GM10248 (cell line): ENCODE measurements at regions not wholly inside any gene's neighbourhood (a gene's known extent, or its start where the extent isn't known, plus 50 kb on each side); places are given as distances from the start of the nearest gene placed in this dataset.

Experiments used
- CTCF ChIA-PET: fragments of 300-600 bp; sonication (Branson Sonifier 250); formaldehyde crosslinking; extraction: SDS; loops from one replicate; lab custom pipeline; 2021; ENCODE audit warnings: antibody characterized with exemption; lab: Yijun Ruan, JAX
- POLR2A ChIA-PET: fragments of 350-650 bp; sonication (Branson Sonifier 250); formaldehyde crosslinking; extraction: SDS; loops from one replicate; lab custom pipeline; 2020; ENCODE audit warnings: antibody characterized with exemption; lab: Yijun Ruan, JAX
- DNase-seq: peaks from one replicate; pipeline ENCODE4 v3.0.0; 2012; ENCODE audit errors: extremely low spot score
- TF ChIP-seq, protein P1 (sequence below): IDR thresholded peaks from 2 replicates; pipeline ENCODE4 v1.5.1; 2012; ENCODE audit warnings: mild to moderate bottlenecking, low read depth; ENCODE audit errors: extremely low read depth, missing control alignments, control extremely low read depth

DNA sequence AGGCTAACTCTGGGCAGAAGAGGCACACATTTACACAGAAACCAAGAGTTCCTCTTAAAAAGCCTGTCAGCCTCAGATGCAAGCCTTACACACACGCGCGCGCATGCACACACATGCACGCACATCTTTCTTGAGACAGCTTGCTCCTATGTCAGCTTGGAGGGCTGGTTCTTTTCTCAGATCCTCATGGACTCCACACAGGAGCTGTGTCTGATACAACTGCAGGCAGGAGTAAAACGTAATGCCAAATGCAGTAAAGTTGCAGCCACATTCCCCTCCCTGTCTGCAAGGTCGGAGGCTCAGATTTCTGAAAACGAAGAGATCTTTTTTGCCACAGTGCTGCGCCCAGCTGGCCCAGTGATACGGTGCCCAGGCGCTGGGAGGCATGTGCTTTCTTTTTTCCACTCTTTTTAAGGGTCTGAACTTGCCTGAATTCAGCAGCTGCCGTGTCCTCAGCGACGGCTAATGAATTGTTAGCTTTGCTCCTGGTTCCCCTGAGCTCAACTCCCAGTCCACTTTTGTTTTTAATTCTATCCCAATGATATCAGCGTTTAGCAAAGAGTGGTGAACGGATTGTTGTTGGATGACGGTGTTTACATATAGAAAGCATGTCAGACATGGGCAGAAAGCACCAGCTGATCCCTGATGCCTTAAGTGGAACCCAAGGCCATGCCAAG lies 72.9 kb upstream of the FOXN3 start:
- POLR2A ChIA-PET: interaction anchor here (0.6 kb wide), 1 partner anchor 452 kb away, joined by 3 read pairs; no protein-coding TSS in a partner anchor
- no peak for DNase-seq
- CTCF ChIA-PET: interaction anchor here (1.3 to 1.7 kb wide), 3 partner anchors 11 to 20 kb away, joined by 3 to 4 read pairs (median 3); no protein-coding TSS in a partner anchor
- TF ChIP-seq, protein P1, sequence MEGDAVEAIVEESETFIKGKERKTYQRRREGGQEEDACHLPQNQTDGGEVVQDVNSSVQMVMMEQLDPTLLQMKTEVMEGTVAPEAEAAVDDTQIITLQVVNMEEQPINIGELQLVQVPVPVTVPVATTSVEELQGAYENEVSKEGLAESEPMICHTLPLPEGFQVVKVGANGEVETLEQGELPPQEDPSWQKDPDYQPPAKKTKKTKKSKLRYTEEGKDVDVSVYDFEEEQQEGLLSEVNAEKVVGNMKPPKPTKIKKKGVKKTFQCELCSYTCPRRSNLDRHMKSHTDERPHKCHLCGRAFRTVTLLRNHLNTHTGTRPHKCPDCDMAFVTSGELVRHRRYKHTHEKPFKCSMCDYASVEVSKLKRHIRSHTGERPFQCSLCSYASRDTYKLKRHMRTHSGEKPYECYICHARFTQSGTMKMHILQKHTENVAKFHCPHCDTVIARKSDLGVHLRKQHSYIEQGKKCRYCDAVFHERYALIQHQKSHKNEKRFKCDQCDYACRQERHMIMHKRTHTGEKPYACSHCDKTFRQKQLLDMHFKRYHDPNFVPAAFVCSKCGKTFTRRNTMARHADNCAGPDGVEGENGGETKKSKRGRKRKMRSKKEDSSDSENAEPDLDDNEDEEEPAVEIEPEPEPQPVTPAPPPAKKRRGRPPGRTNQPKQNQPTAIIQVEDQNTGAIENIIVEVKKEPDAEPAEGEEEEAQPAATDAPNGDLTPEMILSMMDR: no peak

DNA sequence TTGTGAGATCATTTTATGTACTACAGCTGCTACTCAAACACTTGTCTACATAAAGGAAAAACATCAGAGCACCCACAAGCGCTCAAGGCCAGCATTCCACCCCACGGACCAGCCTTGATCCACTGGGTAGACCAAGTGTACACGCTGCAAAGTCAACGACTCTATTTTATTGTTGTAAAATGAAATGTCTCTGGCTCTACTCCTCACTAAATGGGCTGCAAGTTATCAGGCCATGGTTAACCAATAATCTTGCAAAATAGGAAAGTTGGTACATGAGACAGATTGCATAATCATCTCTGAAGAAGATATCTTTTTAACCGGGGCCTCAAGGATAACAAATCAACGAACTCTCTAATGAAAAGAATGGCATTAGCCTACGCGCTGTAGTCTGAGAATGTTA lies 69.9 kb upstream of the FOXN3 start:
- DNase-seq: no peak
- CTCF ChIA-PET: no interaction called here
- POLR2A ChIA-PET: no interaction called here
- TF ChIP-seq, protein P1: no peak

DNA sequence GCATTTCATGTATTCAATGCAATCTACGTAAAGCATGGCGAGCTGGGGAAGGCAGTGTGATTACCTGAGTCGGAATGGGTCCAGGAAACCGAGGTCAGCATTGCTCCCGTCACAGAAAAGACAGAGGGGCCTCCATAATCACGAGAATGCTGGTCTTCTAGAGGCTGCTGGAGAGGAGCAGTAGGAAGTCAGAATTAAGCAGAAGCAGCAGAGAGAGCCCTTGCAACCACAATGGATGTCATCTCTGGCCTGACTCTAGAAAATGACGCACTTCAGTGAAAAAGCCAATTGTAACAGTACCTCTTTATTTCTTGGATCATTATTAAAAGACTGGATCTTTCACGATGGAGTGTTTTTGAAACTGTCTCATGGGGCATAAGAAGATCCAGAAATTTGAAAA lies 69.5 kb upstream of the FOXN3 start:
- POLR2A ChIA-PET: no interaction called here
- TF ChIP-seq, protein P1: no peak
- DNase-seq: no peak
- CTCF ChIA-PET: no interaction called here

DNA sequence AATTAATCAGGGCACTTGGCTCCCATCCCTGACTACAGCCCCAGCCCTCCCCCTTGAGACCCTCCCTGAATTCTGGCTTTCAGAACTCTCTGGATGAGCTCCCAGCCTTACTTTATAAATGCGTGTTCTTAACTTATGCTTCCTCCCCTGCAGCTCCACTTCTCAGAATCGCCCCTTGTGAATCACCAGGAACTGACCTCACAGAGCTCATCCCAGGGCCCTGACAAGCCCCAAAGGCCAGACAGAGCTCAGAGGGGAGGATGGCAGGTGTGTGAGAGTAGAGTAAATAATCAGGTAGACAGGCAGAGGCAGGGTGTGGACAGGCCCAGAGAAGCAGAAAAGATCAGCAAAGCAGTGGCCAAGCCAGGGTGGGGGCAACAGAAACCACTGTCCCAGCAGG lies 68.2 kb upstream of the FOXN3 start:
- TF ChIP-seq, protein P1: no peak
- ChIA-PET POLR2A (no interaction called here), CTCF (interaction anchor here (1.3 to 1.9 kb wide), 2 partner anchors 9 to 14 kb away, joined by 3 to 9 read pairs; no protein-coding TSS in a partner anchor)
- DNase-seq: no peak

DNA sequence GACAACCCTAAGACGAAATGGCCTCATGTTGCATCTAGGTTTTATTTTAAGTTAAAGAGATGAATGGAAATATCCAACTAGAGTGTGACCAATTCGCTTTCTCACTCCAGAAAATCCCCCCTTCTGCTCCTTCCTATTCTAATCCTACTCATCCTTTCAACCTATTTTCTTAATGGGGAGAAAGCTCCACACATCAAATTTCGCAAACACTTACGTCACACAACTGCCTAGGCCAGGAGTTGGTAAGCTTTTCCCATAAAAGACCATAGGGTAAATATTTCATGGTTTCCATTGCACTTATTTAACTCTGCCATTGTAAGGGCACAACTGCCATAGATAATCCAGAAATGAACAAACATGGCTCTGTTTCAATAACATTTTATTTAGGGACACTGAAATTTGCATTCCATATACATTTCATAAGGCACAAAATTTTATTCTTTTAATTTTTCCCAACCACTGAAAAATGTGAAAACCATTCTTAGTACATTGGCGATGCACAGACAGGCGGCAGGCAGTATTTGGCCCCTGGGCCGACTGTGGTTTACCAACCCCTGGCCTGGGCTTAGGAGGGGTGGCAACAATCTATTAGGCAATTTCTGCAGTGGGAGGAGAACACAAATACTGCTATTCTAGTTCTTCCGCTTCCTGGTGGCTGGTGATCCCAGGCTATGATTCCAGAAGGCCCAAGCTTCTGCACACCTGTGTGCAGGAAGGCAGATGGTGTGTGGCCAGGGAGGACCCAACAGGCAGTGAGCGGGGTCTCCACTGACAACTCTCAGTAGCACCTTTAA lies 67.2 kb upstream of the FOXN3 start:
- DNase-seq: no peak
- TF ChIP-seq, protein P1: no peak
- ChIA-PET CTCF (interaction anchor here (1.1 to 1.9 kb wide), 4 partner anchors 10 to 14 kb away, joined by 3 to 9 read pairs (median 4); no protein-coding TSS in a partner anchor), POLR2A (no interaction called here)

DNA sequence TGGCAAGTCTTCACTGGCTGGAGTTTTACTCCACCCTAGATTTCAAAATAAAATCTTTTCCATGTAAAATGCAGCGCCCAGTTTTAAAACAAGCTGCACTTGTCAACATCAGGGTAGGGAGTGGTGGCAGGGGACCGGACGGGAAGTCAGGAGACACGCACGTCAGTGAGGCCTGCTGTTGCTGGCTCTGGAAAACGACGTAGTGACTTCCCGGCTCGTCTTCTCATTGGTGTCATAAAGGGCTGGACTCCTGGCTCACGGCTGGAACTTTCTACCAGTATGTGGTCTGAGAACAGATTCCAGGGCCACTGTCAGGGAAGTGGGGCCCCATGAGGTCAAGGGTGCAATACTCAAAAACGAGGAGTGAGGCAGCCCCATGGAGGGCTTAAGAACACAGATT lies 64.2 kb upstream of the FOXN3 start:
- no peak for DNase-seq
- POLR2A ChIA-PET: no interaction called here
- CTCF ChIA-PET: no interaction called here
- TF ChIP-seq, protein P1: no peak
